GM23338 (cell line): ENCODE measurements at regions not wholly inside any gene's neighbourhood (a gene's known extent, or its start where the extent isn't known, plus 50 kb on each side); places are given as distances from the start of the nearest gene placed in this dataset.

Experiments used
- CREB1 ChIP-seq: fragments of 250-450 bp; sonication (Bioruptor Pico); IDR thresholded peaks from 2 replicates; pipeline ENCODE4 v1.5.0; 2020; ENCODE audit warnings: low read depth, mild to moderate bottlenecking, moderate library complexity
- ETS1 ChIP-seq: IDR thresholded peaks from 2 replicates; pipeline ENCODE4 v1.6.1; 2016; ENCODE audit warnings: antibody characterized with exemption
- EZH2 ChIP-seq: fragments of 200-600 bp; sonication (generic); IDR thresholded peaks from one replicate; pipeline ENCODE4 v1.8.0; 2017; ENCODE audit warnings: antibody characterized with exemption, mild to moderate bottlenecking, low read depth; ENCODE audit not compliant: unreplicated experiment
- EZH2phosphoT487 ChIP-seq: fragments of 200-600 bp; sonication (generic); IDR thresholded peaks from one replicate; pipeline ENCODE4 v1.8.1; 2018; ENCODE audit warnings: antibody characterized with exemption; ENCODE audit not compliant: unreplicated experiment
- JUNB ChIP-seq: IDR thresholded peaks from one replicate; pipeline ENCODE4 v1.6.1; 2016; ENCODE audit warnings: antibody characterized with exemption; ENCODE audit not compliant: unreplicated experiment
- NANOG ChIP-seq: IDR thresholded peaks from 2 replicates; pipeline ENCODE4 v1.6.1; 2016; ENCODE audit warnings: antibody characterized with exemption, borderline replicate concordance
- POLR2AphosphoS5 ChIP-seq: IDR thresholded peaks from 2 replicates; pipeline ENCODE4 v1.6.1; 2016; ENCODE audit warnings: antibody characterized with exemption, low read depth
- STAT1 ChIP-seq: IDR thresholded peaks from one replicate; pipeline ENCODE4 v1.6.1; 2016; ENCODE audit warnings: antibody characterized with exemption; ENCODE audit not compliant: unreplicated experiment
- ZNF114 ChIP-seq: fragments of 250-450 bp; sonication (Bioruptor Pico); IDR thresholded peaks from 2 replicates; pipeline ENCODE4 v1.5.0; 2020; ENCODE audit warnings: mild to moderate bottlenecking, moderate library complexity
- TF ChIP-seq, protein P1 (sequence below), 2 experiments: fragments of 200-600 bp in 1 of 2; sonication (generic) in 1 of 2; conservative IDR thresholded peaks; 2 replicates each; pipeline versions ENCODE4 v1.5.1 to v1.6.1; 2016 to 2017; ENCODE audit warnings: antibody characterized with exemption in 2 of 2, low read depth in 2 of 2, mild to moderate bottlenecking in 2 of 2, moderate library complexity in 1 of 2
- TF ChIP-seq, protein P2 (sequence below): IDR thresholded peaks from one replicate; pipeline ENCODE4 v1.6.1; 2018; ENCODE audit warnings: antibody characterized with exemption; ENCODE audit not compliant: unreplicated experiment

DNA sequence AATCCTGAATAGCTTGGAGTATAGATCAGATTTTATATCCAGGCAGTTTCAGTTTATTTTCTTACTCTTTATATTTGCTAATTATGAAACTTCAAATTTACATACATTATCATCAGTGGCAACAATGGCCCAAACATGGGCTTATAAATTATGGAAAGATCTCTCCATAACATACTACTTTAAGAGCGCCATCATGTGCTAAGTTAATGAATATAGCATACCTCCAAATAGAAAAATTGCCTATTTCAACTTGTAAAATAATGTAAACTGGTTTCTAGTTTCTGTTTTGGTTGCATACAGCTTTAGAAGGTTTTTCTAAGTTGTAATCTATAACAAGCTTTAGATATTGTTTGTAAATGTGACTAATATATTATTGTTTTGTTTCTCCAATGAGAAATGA is 531.3 kb upstream of the UBE2E2 start:
- TF ChIP-seq, protein P1, sequence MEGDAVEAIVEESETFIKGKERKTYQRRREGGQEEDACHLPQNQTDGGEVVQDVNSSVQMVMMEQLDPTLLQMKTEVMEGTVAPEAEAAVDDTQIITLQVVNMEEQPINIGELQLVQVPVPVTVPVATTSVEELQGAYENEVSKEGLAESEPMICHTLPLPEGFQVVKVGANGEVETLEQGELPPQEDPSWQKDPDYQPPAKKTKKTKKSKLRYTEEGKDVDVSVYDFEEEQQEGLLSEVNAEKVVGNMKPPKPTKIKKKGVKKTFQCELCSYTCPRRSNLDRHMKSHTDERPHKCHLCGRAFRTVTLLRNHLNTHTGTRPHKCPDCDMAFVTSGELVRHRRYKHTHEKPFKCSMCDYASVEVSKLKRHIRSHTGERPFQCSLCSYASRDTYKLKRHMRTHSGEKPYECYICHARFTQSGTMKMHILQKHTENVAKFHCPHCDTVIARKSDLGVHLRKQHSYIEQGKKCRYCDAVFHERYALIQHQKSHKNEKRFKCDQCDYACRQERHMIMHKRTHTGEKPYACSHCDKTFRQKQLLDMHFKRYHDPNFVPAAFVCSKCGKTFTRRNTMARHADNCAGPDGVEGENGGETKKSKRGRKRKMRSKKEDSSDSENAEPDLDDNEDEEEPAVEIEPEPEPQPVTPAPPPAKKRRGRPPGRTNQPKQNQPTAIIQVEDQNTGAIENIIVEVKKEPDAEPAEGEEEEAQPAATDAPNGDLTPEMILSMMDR (conservative IDR thresholded peaks at IDR 0.05; ENCODE audit: low read depth in 2 of 2) = no peak; a peak in 1 of 4 replicates
- TF ChIP-seq EZH2 = no peak
- no peak for TF ChIP-seq ZNF114
- TF ChIP-seq POLR2AphosphoS5 = no peak
- no peak for TF ChIP-seq NANOG
- no peak for TF ChIP-seq EZH2phosphoT487
- TF ChIP-seq, protein P2, sequence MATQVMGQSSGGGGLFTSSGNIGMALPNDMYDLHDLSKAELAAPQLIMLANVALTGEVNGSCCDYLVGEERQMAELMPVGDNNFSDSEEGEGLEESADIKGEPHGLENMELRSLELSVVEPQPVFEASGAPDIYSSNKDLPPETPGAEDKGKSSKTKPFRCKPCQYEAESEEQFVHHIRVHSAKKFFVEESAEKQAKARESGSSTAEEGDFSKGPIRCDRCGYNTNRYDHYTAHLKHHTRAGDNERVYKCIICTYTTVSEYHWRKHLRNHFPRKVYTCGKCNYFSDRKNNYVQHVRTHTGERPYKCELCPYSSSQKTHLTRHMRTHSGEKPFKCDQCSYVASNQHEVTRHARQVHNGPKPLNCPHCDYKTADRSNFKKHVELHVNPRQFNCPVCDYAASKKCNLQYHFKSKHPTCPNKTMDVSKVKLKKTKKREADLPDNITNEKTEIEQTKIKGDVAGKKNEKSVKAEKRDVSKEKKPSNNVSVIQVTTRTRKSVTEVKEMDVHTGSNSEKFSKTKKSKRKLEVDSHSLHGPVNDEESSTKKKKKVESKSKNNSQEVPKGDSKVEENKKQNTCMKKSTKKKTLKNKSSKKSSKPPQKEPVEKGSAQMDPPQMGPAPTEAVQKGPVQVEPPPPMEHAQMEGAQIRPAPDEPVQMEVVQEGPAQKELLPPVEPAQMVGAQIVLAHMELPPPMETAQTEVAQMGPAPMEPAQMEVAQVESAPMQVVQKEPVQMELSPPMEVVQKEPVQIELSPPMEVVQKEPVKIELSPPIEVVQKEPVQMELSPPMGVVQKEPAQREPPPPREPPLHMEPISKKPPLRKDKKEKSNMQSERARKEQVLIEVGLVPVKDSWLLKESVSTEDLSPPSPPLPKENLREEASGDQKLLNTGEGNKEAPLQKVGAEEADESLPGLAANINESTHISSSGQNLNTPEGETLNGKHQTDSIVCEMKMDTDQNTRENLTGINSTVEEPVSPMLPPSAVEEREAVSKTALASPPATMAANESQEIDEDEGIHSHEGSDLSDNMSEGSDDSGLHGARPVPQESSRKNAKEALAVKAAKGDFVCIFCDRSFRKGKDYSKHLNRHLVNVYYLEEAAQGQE = no peak
- no peak for TF ChIP-seq CREB1 (CRISPR knock-in tag)
- no peak for TF ChIP-seq JUNB
- TF ChIP-seq STAT1 = no peak
- no peak for TF ChIP-seq ETS1
